Fibroblast of skin of back (primary cell): ENCODE measurements at regions not wholly inside any gene's neighbourhood (a gene's known extent, or its start where the extent isn't known, plus 50 kb on each side); places are given as distances from the start of the nearest gene placed in this dataset.

ENCODE experiments used
- DNase-seq: peaks from one replicate; pipeline ENCODE4 v3.0.0-alpha.2; 2013

- peak; percentile 49 for DNase-seq
These were observed 132.3 kb upstream of the NEO1 start for GRCh38 chr15:72919936-72920465.

GRCh38 chr15:72916897-72917296 is 133.3 kb upstream of the ADPGK start:
- DNase-seq = no peak

DNA sequence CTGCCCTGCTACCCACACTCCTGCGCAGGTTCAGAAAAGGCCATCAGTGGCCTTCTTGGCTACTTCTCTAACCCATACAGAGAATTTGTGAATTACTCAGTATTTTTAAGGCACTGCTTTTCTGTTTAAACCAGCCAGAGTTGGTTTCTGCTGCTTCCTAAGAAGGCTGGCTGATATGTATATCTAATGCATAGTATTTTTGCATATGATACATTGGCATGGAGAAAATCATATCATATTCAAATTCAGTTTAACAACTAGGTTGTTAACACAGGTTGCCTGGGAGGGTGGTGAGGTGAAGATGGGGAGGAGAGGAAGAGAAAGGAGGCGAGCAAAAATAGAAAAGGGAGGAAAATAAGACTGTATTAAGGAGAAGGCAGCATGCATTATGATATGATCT is 132.8 kb upstream of the ADPGK start:
- no peak for DNase-seq

DNA sequence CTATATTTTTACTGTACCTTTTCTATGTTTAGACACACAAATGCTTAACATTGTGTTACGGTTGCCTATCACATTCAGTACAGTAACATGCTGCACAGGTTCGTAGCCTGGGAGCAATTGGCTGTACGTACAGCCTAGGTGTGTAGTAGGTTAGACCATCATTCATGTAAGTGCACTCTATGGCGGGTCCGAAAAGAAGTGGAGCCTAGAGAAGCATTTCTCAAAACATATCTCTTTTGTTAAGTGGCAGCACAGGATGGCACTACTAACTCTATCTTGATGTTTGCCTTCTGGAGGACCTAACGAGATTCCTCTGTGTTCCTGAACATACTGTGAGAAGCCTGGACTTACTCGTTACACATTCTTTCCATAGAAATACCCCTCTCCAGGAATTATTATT is 132.3 kb upstream of the ADPGK start:
- DNase-seq = no peak

GRCh38 chr15:72912996-72913395 is 129.4 kb upstream of the ADPGK start:
- no peak for DNase-seq

DNA sequence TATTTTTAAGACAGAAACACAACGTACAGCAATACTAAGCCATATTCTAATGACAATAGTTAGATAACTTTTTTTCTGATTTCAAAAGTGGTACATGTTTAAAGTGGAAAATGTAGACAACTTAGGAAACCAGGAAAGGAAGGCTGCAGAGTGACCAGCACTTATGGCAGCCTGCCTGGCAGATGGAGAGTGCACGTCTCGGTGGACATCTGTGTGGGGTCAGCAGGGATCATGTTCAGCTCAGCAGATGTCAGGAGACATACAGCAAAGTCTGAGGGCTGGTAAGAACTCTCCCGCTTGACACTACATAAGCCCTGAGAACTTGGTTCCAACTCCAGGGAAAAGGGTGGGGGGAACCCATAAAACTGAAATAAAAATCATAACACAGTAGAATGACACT is 128.6 kb upstream of the ADPGK start:
- no peak for DNase-seq

DNA sequence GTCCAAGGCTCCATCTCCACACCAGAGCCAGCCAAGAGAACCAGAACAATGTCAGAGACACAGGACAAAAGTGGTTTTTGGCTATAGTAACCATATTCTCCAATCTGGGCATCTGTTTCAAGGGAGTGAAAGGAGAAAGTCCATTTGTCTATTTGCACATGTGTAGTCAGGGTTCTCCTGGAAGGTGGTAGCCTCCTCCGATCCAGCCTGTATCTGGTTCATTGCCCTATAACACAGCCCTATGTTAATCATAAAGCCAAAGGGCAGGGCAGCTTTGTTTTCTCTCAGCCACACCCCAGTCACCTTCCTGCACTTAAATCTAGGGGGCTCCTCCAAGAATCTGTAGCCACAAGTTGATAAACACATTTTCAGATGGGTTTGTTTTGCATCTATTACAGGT is 128.1 kb upstream of the ADPGK start:
- DNase-seq = no peak

DNA sequence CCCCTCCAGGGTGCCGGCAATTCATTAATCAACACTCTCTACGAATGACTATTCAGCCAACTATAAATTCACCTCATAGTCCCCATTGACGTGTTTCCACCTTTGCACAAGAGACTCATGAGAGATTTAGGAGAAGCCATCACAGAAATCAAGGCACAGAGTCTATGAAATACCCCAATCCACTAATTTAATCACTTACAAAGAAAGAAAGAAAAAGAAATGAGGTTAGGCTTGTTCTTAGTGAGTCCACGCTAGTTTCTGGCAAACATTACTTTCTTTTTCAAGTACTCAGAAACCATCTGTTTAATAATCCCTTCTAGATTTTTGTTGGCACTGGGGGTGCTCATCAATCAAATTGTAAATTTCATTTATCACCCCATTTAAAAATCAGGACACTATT is 125.2 kb upstream of the ADPGK start:
- no peak for DNase-seq

- no peak for DNase-seq
These were observed 124.2 kb upstream of the ADPGK start for GRCh38 chr15:72907733-72908132.

- DNase-seq = no peak
These were observed 119.3 kb upstream of the ADPGK start for GRCh38 chr15:72902919-72903260.

DNA sequence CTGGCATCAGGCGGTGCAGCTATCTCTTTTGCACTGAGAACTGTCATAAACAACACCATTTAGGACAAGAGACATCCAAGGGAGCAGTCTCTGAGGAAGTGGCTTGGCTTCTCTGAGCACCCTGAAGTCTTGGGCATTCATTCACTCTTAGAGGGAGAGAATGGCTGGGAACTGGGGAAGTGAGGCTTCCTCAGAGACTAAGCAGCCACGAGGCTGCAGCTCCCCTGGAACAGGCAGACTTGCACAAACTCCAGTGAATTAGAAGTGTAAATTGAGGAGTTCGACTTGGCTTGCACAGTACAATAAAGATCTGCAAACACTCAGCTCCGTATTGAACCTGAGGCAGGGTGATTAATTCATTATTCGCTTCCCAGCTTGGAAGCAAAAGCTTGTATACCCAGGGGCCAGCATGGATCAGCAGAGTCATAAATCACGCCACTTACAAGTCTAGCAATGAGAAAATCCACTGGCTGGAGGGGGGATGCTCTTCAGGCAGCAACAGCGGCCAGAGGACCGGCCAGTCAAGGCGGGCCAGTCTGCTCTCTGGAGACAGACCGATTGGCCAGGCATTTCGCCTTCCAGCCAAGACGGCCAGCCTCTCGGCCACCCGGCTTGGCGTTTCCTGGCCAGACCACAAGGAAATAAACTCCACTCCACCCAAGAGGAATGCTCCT is 118.8 kb upstream of the ADPGK start:
- peak; percentile 74 for DNase-seq

DNA sequence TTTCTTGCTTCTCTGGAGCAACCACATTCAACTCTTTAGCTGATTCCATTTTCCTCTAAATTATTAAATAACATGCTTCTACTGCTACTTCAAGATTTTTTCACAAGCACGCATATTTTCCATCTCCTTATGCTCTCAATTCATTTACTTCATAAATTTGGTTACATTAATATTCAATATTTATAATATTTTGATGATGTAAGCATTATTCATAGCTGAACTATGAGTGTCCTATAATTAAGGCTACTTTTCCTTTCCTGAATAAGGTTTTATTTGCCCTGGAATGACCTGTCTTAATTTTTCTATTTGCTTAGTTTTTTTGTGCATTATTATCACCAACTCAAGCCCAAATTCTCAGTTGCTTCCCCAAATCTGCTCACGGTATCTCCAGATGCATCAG is 109.4 kb upstream of the ADPGK start:
- DNase-seq = no peak

GRCh38 chr15:72890043-72890442 is 106.5 kb upstream of the ADPGK start:
- no peak for DNase-seq

DNA sequence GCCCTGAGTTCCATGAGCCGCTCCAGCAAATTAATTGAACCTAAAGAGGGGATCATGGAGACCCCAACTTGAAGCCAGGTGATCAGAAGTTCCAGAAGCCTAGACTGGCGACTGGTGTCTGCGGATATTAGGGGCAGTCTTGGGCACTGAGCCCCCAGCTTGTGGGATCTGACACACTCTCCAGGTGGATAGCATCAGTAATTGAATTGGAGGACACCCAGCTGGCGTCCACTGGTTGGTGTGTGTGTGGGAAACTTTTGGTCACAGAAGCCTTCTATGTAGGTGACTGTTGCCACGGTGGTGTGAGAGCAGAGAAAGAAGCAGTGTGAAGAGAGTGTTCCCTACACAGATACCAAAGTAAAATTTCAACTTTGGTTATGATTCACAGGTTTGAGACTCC is 106.0 kb upstream of the ADPGK start:
- DNase-seq = no peak

DNA sequence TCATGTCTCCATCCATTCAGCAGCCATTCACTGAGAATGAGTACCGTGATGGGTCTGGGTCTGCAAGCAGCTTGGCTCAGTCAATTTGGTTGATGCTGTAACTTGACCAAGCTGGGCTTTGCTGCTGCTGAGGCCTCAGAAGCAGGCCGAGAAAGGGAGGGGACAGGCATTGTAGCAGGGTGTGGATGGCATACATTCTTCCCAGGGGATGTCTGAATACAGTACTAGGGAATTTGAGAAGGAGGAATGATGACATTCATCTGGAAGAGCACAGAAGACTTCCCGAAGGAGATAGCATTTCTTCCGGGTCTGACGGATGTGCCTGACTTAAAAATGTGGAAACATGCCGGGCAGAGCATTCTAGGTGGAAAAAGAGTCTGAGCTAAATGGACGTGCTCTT is 105.3 kb upstream of the ADPGK start:
- DNase-seq = peak; percentile 55

DNA sequence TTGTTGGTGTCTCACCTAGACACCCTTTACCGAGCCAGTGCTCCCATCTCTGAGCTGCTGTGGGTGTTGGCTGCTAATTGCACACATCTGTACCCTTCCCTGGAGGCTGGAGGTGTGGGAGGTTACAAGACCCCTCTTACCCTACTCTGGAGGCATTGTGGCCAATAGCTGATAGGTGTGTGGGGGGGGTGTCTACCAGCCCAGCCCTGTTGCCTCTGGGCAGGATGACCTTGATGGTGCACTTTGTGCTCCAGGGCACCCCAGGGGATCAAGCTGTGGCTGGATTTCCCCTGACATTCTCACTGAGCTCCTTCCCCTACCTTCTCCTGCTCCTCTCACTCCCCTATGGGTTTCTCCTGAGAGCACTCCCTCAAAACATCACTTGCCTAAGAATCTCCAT is 104.7 kb upstream of the ADPGK start:
- DNase-seq = no peak

DNA sequence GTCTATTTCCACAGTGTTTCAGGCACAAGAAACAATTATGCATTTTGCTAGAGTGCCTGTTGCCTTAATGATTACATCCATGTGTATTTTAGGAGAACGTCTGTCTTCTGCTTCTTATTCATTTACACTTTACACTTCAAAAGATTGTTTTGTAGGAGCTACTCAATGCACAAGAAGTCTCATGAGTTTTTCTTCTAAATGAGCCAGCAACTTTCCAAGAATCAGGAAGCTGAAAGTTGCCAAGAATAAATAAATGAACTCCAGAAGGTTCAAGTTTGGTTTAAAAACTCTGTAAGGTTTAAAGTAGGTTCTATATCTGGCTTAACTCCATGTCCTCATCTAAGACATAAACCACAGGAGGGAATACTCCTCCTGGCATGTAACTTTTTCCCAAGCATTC is 103.8 kb upstream of the ADPGK start:
- DNase-seq = no peak

DNA sequence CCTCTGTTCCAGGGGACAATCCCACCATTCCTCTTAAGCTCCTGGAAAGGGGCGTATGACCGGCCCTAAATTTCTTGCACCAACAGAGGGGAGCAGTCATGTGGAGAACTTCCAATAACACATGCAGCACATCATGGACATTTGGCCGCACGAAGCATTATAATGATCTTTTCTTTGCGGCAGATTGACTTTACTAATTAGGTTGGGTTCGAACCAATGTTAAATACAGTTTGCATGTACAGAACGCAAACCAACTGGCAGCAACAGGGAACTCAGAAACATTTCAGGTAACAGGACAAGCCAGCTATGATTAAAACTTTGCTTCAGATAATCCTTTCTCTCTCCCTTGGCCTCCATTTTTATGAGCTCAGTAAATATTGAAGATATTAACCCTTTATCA is 100.8 kb upstream of the ADPGK start:
- no peak for DNase-seq

DNA sequence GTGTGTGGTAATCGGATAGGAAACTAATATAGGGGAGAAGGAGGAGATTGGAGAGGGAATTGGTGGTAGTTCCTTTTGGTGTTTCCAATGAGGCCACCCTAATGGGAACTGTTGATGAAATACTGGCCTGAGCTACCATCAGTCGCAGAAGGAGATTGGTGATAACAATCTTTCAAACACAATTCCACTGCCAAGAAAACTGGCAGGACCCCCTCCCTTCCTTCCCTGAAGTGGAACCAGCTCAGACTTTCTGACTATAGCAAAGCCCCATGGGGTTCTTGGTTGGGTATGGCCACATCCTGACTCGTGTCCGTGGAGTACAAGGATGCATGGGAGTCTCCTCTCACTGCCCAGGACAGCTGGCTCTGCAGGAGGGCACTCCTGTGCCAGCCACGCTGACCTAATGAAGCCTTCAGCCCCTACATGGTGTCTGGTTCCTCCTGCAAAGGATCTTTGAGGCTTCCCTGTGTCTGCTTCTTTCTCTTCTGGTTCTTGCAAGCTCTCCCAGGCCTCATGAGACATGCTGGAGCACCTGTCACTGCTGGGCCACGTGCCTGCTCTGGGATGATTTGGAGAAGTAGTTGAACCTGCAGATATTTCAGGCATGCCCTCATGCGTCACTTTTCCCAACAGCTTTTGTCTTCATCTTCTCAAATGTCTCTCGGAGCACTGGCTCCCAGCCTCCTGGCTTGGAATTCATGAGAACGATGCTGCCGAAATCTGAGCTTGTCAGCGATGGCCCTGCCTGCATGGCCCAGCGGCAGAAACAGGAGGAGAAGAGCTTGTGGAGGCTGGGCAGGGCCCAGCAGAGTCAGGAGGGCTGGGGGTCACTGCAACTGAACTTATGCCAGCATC is 90.0 kb upstream of the ADPGK start:
- DNase-seq = no peak

DNA sequence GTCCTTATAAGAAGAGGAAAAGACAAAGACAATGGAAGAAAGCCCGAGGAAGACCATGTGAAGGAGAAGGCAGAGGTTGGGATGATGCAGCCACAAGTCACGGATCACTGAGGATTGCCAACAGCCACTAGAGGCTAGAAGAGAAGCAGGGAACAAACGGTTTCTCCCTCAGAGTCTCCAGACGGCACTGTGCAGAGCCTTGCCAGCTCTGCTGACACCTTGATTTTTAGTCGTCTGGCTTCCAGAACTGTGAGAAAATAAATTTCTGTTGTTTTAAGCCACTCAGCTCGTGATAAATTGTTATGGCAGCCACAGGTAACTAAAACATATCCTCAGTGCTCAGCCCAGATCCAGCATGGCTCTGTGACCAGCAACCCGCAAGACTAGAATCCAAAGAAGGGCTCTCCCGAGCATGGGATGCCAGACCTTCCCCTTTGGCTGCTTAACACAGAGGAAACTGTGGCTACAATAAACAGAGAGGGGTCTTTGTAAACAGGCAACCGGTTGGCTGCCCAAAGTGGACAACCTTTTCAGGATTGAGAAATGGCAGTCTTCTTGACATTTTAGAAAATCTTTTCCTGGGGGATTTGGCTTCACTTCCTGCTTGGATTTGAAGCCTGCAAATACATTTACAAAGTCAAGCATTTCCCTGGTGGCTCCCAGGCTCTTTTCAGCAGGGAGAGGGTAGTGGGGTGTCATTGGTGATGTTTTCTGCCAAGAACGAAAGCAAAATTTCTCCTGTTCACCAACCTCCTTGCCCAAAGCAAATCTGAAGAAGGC is 88.7 kb upstream of the ADPGK start:
- DNase-seq = no peak

DNA sequence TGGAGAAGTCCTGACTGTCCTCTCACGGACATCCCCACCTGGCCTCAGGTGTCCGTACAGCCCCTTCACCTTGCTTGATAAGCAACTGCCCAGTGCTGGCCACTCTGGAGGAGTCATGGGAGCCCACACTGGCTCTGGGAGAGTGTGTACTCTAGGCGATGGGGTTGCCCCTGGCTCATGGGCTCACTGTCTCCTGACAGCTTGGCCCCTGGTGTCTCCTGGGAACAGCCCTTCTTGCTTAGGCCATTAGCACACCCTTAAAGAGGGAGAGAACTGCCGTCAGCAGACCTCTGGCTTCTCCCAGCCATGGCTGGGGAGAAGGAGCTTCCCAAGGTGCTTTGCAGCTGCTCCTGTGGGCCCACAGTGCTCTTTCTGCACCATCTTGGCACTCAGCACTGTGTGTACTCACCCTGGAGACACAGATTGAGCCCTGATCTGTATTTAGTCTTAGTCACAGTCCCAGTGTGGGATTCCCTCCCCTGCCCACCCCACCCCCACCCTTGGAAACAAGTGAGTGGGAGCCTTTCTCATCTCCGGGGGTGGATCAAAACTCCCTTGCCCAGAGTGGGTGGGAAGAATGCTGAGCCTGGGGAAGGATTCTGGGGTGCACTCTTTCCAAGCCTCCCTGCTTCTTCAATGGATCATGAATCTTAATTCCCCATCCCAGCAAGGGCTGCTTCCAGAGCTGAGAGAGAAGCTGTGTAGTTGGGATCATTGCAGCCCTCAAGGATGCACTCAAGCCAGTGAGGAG is 83.5 kb upstream of the ADPGK start:
- DNase-seq = no peak

- peak; percentile 16 for DNase-seq
These were observed 82.6 kb upstream of the ADPGK start for GRCh38 chr15:72866182-72866581.

DNA sequence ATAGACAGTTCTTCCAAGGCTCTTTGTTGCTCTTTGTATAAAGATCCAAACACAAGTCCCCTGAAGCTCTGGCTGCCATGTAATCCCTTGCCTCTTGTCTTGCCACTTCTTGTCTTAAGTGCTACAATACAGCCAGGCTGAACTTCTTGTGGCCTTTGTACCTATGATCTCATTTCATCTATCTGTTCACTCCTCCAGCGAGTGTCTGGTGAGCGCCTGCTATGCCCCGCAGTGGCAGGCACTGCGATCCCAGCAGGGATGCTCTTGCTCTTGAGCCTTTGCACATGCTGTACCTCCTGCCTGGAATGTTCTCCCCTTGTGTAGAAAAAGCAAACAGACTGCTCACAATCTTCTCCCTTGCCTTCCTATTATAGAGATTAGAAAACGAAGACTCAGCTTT is 81.9 kb upstream of the ADPGK start:
- DNase-seq = no peak
